ENCODE measurements at regions not wholly inside any gene's neighbourhood (a gene's known extent, or its start where the extent isn't known, plus 50 kb on each side); places are given as distances from the start of the nearest gene placed in this dataset.

GRCh38 chr1:234765672-234766071 lies 155.7 kb upstream of the IRF2BP2 start:
- TF ChIP-seq POLR2AphosphoS5 (IDR thresholded peaks at IDR 0.05; ENCODE audit: low read depth, low read length) (no peak), SIN3A (IDR thresholded peaks at IDR 0.05; ENCODE audit: borderline replicate concordance, insufficient read depth, low read depth, low read length) (no peak)
- TF ChIP-seq, protein P1, sequence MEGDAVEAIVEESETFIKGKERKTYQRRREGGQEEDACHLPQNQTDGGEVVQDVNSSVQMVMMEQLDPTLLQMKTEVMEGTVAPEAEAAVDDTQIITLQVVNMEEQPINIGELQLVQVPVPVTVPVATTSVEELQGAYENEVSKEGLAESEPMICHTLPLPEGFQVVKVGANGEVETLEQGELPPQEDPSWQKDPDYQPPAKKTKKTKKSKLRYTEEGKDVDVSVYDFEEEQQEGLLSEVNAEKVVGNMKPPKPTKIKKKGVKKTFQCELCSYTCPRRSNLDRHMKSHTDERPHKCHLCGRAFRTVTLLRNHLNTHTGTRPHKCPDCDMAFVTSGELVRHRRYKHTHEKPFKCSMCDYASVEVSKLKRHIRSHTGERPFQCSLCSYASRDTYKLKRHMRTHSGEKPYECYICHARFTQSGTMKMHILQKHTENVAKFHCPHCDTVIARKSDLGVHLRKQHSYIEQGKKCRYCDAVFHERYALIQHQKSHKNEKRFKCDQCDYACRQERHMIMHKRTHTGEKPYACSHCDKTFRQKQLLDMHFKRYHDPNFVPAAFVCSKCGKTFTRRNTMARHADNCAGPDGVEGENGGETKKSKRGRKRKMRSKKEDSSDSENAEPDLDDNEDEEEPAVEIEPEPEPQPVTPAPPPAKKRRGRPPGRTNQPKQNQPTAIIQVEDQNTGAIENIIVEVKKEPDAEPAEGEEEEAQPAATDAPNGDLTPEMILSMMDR (IDR thresholded peaks at IDR 0.05): no peak

All from Panc1 (cell line).